ENCODE measurements at regions not wholly inside any gene's neighbourhood (a gene's known extent, or its start where the extent isn't known, plus 50 kb on each side); places are given as distances from the start of the nearest gene placed in this dataset.

GRCh38 chr10:130932326-130933007 lies 379.1 kb downstream of the TCERG1L start:
- H3K36me3 ChIP-seq, result no peaks in the 10 kb centered on the region
- H3K4me3 ChIP-seq, result no peak overlapping the region
- H3K4me1 ChIP-seq, result no peaks in the 10 kb centered on the region
- no peaks in the 10 kb centered on the region for H3K27me3 ChIP-seq
- H3K9me3 ChIP-seq, result no peaks in the 10 kb centered on the region
- 81 to 90% methylated on average over 15 of the region's 15 CpGs for WGBS, 2 donors
- no peak overlapping the region for H3K27ac ChIP-seq
- ATAC-seq (ENCODE audit: low FRiP score in 2 of 2) (no peak), DNase-seq (no peak)
- TF ChIP-seq POLR2AphosphoS5 (IDR thresholded peaks at IDR 0.05), result no peak
- no peak for TF ChIP-seq CTCF (IDR thresholded peaks at IDR 0.05)
- no peak for TF ChIP-seq POLR2A (IDR thresholded peaks at IDR 0.05)
- no peak for TF ChIP-seq EP300 (IDR thresholded peaks at IDR 0.05)

- Histone ChIP-seq H3K27me3 (no peaks in the 10 kb centered on the region), H3K27ac (no peak overlapping the region), H3K4me1 (no peaks in the 10 kb centered on the region), H3K9me3 (no peaks in the 10 kb centered on the region), H3K4me3 (no peak overlapping the region), H3K36me3 (no peaks in the 10 kb centered on the region)
- ATAC-seq (ENCODE audit: low FRiP score in 2 of 2) (no peak), DNase-seq (no peak)
- TF ChIP-seq POLR2AphosphoS5 (IDR thresholded peaks at IDR 0.05), result no peak
- TF ChIP-seq CTCF (IDR thresholded peaks at IDR 0.05), result no peak
- TF ChIP-seq POLR2A (IDR thresholded peaks at IDR 0.05), result no peak
- 81 to 88% methylated on average over 5 of the region's 5 CpGs for WGBS, 2 donors
These were observed 378.5 kb downstream of the TCERG1L start for GRCh38 chr10:130933008-130933390.

GRCh38 chr10:130934293-130935127 lies 377.0 kb downstream of the TCERG1L start:
- TF ChIP-seq POLR2A (IDR thresholded peaks at IDR 0.05) (no peak), POLR2AphosphoS5 (IDR thresholded peaks at IDR 0.05) (no peak), EP300 (IDR thresholded peaks at IDR 0.05) (no peak), CTCF (IDR thresholded peaks at IDR 0.05) (no peak)
- no peak overlapping the region for H3K4me3 ChIP-seq
- H3K9me3 ChIP-seq, result no peaks in the 10 kb centered on the region
- ATAC-seq (ENCODE audit: low FRiP score in 2 of 2) (no peak), DNase-seq (no peak)
- WGBS, 2 donors, result 49 to 51% methylated on average over 13 of the region's 13 CpGs
- H3K27ac ChIP-seq, result no peak overlapping the region
- no peaks in the 10 kb centered on the region for H3K36me3 ChIP-seq
- H3K4me1 ChIP-seq, result no peaks in the 10 kb centered on the region
- H3K27me3 ChIP-seq, result no peaks in the 10 kb centered on the region

GRCh38 chr10:130935128-130935439 lies 376.4 kb downstream of the TCERG1L start:
- H3K27ac ChIP-seq, result no peak overlapping the region
- TF ChIP-seq CTCF (IDR thresholded peaks at IDR 0.05) (peak in 1 of 6 experiments; percentile 7), EP300 (IDR thresholded peaks at IDR 0.05) (no peak), POLR2AphosphoS5 (IDR thresholded peaks at IDR 0.05) (no peak), POLR2A (IDR thresholded peaks at IDR 0.05) (no peak)

More at GRCh38 chr10:130935128-130935439, 376.4 kb downstream of the TCERG1L start:
- Histone ChIP-seq H3K4me3 (no peak overlapping the region), H3K36me3 (no peaks in the 10 kb centered on the region), H3K27me3 (no peaks in the 10 kb centered on the region), H3K9me3 (no peaks in the 10 kb centered on the region), H3K4me1 (no peaks in the 10 kb centered on the region)
- WGBS, 2 donors, result 43 to 50% methylated on average over 5 of the region's 5 CpGs
- DNase-seq, result no peak
- ATAC-seq (ENCODE audit: low FRiP score in 2 of 2), result no peak
